Thyroid gland (tissue), 4 donors: ENCODE measurements at regions not wholly inside any gene's neighbourhood (a gene's known extent, or its start where the extent isn't known, plus 50 kb on each side); places are given as distances from the start of the nearest gene placed in this dataset.

Experiments
- DNase-seq, 2 donors: peaks; one replicate each; pipeline ENCODE4 v3.0.0-alpha.2; 2019
- H3K27ac ChIP-seq, 3 donors: fragments of 200-600 bp; sonication (generic); 1 replicate in 2 of 3; 2 replicates in 1 of 3; pipeline ENCODE4 v1.5.1; 2016 to 2019; ENCODE audit warnings: mild to moderate bottlenecking in 1 of 3, moderate library complexity in 1 of 3
- H3K27me3 ChIP-seq: fragments of 200-600 bp; sonication (generic); one replicate; pipeline ENCODE4 v1.5.1; 2019
- H3K36me3 ChIP-seq, 2 donors: fragments of 200-600 bp; sonication (generic); one replicate each; pipeline ENCODE4 v1.5.1; 2016 to 2019
- H3K4me1 ChIP-seq, 2 donors: fragments of 200-600 bp; sonication (generic); one replicate each; pipeline ENCODE4 v1.5.1; 2017 to 2019
- H3K4me3 ChIP-seq, 3 donors: fragments of 200-600 bp; sonication (generic); replicated peaks in 1 of 3; 1 replicate in 2 of 3; 2 replicates in 1 of 3; pipeline ENCODE4 v1.5.1; 2016; ENCODE audit warnings: mild to moderate bottlenecking in 1 of 3
- H3K9me3 ChIP-seq: fragments of 200-600 bp; sonication (generic); one replicate; pipeline ENCODE4 v1.5.1; 2017
- CTCF ChIP-seq, 6 experiments: fragments of 200-600 bp in 3 of 6; fragments of 450-650 bp in 3 of 6; sonication (generic) in 3 of 6; IDR thresholded peaks; one replicate each; pipeline ENCODE4 v1.5.1; 2016 to 2019; ENCODE audit warnings: antibody characterized with exemption in 6 of 6, mild to moderate bottlenecking in 2 of 6, inconsistent platforms in 1 of 6, moderate library complexity in 1 of 6
- POLR2A ChIP-seq, 2 donors: fragments of 450-650 bp; IDR thresholded peaks; one replicate each; pipeline ENCODE4 v1.6.1; 2017; ENCODE audit warnings: antibody characterized with exemption in 2 of 2, mild to moderate bottlenecking in 2 of 2, moderate library complexity in 1 of 2
- WGBS, 2 donors: methylation state at CpG; one replicate each; pipeline ENCODE4 v1.1.5; 2017; 5-methylcytosine and 5-hydroxymethylcytosine counted together
- intact Hi-C: fragments of 100-400 bp; cut with DNase I; formaldehyde crosslinking; loops from one replicate; pipeline ENCODE4 v1.15.1; 2023

GRCh38 chrX:140393507-140393906, 111.4 kb downstream of the SOX3 start:
- no peaks in the 10 kb centered on the region for H3K27me3 ChIP-seq
- H3K4me1 ChIP-seq = no peaks in the 10 kb centered on the region
- no peaks in the 10 kb centered on the region for H3K9me3 ChIP-seq
- no peak for DNase-seq
- no peak for TF ChIP-seq POLR2A (IDR thresholded peaks at IDR 0.05)
- TF ChIP-seq CTCF (IDR thresholded peaks at IDR 0.05) = no peak
- no peak overlapping the region for H3K4me3 ChIP-seq
- no peaks in the 10 kb centered on the region for H3K36me3 ChIP-seq
- intact Hi-C loops = no loop called here
- no peak overlapping the region for H3K27ac ChIP-seq

- WGBS, 2 donors = 68 to 75% methylated on average over 3 of the region's 3 CpGs
- intact Hi-C loops = no loop called here
These were observed 113.6 kb downstream of the SOX3 start for GRCh38 chrX:140391313-140391712.

GRCh38 chrX:140389331-140389730, 115.5 kb downstream of the SOX3 start:
- Histone ChIP-seq H3K4me3 (no peak overlapping the region), H3K4me1 (no peaks in the 10 kb centered on the region), H3K27ac (no peak overlapping the region), H3K27me3 (no peaks in the 10 kb centered on the region), H3K36me3 (no peaks in the 10 kb centered on the region), H3K9me3 (no peaks in the 10 kb centered on the region)
- intact Hi-C loops = no loop called here
- DNase-seq = no peak
- no peak for TF ChIP-seq POLR2A (IDR thresholded peaks at IDR 0.05)
- TF ChIP-seq CTCF (IDR thresholded peaks at IDR 0.05) = no peak
- 28 to 37% methylated on average over 3 of the region's 3 CpGs for WGBS, 2 donors

More at GRCh38 chrX:140391313-140391712, 113.6 kb downstream of the SOX3 start:
- DNase-seq = no peak
- H3K27me3 ChIP-seq = no peaks in the 10 kb centered on the region
- no peaks in the 10 kb centered on the region for H3K4me1 ChIP-seq
- TF ChIP-seq POLR2A (IDR thresholded peaks at IDR 0.05) (no peak), CTCF (IDR thresholded peaks at IDR 0.05) (no peak)
- no peaks in the 10 kb centered on the region for H3K9me3 ChIP-seq
- H3K27ac ChIP-seq = no peak overlapping the region
- H3K36me3 ChIP-seq = no peaks in the 10 kb centered on the region
- no peak overlapping the region for H3K4me3 ChIP-seq

- intact Hi-C loops = no loop called here
- WGBS, 2 donors = 92 to 95% methylated on average over 4 of the region's 4 CpGs
- DNase-seq = no peak
- H3K27me3 ChIP-seq = peaks cover 3% of the 10 kb centered on the region
- TF ChIP-seq CTCF (IDR thresholded peaks at IDR 0.05) (no peak), POLR2A (IDR thresholded peaks at IDR 0.05) (no peak)
- no peak overlapping the region for H3K27ac ChIP-seq
- H3K4me3 ChIP-seq = no peak overlapping the region
- no peaks in the 10 kb centered on the region for H3K4me1 ChIP-seq
- H3K36me3 ChIP-seq = no peaks in the 10 kb centered on the region
- no peaks in the 10 kb centered on the region for H3K9me3 ChIP-seq
These were observed 142.0 kb downstream of the SOX3 start for GRCh38 chrX:140362861-140363260.

GRCh38 chrX:140360924-140361323, 143.9 kb downstream of the SOX3 start:
- no peak overlapping the region for H3K27ac ChIP-seq
- intact Hi-C loops = no loop called here
- no peak overlapping the region for H3K4me3 ChIP-seq
- TF ChIP-seq CTCF (IDR thresholded peaks at IDR 0.05) (no peak), POLR2A (IDR thresholded peaks at IDR 0.05) (no peak)
- DNase-seq = no peak
- H3K4me1 ChIP-seq = no peaks in the 10 kb centered on the region
- no peaks in the 10 kb centered on the region for H3K36me3 ChIP-seq
- 69 to 74% methylated on average over 3 of the region's 3 CpGs for WGBS, 2 donors
- peaks cover 3% of the 10 kb centered on the region for H3K27me3 ChIP-seq
- H3K9me3 ChIP-seq = no peaks in the 10 kb centered on the region
